MM.1S (cell line): ENCODE measurements at regions not wholly inside any gene's neighbourhood (a gene's known extent, or its start where the extent isn't known, plus 50 kb on each side); places are given as distances from the start of the nearest gene placed in this dataset.
A peak's percentile ranks its signal among the peaks of the same experiment; 100 is the strongest.

ENCODE experiments used
- DNase-seq: peaks from one replicate; pipeline ENCODE4 v3.0.0-alpha.2; 2015
- H2AFZ ChIP-seq: fragments of 300-600 bp; sonication (generic); 2 replicates; pipeline ENCODE4 v1.6.0; 2016; ENCODE audit warnings: antibody characterized with exemption, low read length
- H3F3A ChIP-seq: fragments of 300-600 bp; sonication (generic); 2 replicates; pipeline ENCODE4 v1.6.1; 2016; ENCODE audit warnings: mild to moderate bottlenecking, antibody characterized with exemption, low read length, moderate library complexity, mixed read lengths; ENCODE audit not compliant: insufficient read depth
- H3K27ac ChIP-seq: fragments of 300-600 bp; sonication (generic); 2 replicates; pipeline ENCODE4 v1.5.1; 2016; ENCODE audit warnings: mild to moderate bottlenecking, low read length
- H3K27me3 ChIP-seq: fragments of 300-600 bp; sonication (generic); replicated peaks from 2 replicates; pipeline ENCODE4 v1.6.0; 2016; ENCODE audit warnings: low read length; ENCODE audit not compliant: insufficient read depth
- H3K36me3 ChIP-seq: fragments of 300-600 bp; sonication (generic); replicated peaks from 2 replicates; pipeline ENCODE4 v1.6.1; 2016; ENCODE audit warnings: mild to moderate bottlenecking, low read length, mixed read lengths; ENCODE audit not compliant: insufficient read depth
- H3K4me1 ChIP-seq: fragments of 300-600 bp; sonication (generic); 2 replicates; pipeline ENCODE4 v1.6.1; 2016; ENCODE audit warnings: low read length, mixed read lengths
- H3K4me2 ChIP-seq: fragments of 300-600 bp; sonication (generic); 2 replicates; pipeline ENCODE4 v1.6.0; 2016; ENCODE audit warnings: low read depth, low read length
- H3K4me3 ChIP-seq: fragments of 300-600 bp; sonication (generic); 2 replicates; pipeline ENCODE4 v1.5.1; 2016; ENCODE audit warnings: low read length, mixed read lengths
- H3K79me2 ChIP-seq: fragments of 300-600 bp; sonication (generic); 2 replicates; pipeline ENCODE4 v1.6.1; 2016; ENCODE audit warnings: mixed run types, low read length, mixed read lengths
- H3K9ac ChIP-seq: fragments of 300-600 bp; sonication (generic); 2 replicates; pipeline ENCODE4 v1.6.1; 2016; ENCODE audit warnings: low read length, mixed read lengths
- H3K9me2 ChIP-seq: fragments of 300-600 bp; sonication (generic); replicated peaks from 2 replicates; pipeline ENCODE4 v1.6.1; 2016; ENCODE audit warnings: mild to moderate bottlenecking, low read length, mixed read lengths; ENCODE audit not compliant: insufficient read depth
- H3K9me3 ChIP-seq: fragments of 300-600 bp; sonication (generic); replicated peaks from 2 replicates; pipeline ENCODE4 v1.6.1; 2016; ENCODE audit warnings: mild to moderate bottlenecking, low read length, mixed read lengths; ENCODE audit not compliant: insufficient read depth
- H4K20me1 ChIP-seq: fragments of 300-600 bp; sonication (generic); 2 replicates; pipeline ENCODE4 v1.6.1; 2016; ENCODE audit warnings: mild to moderate bottlenecking, low read length, moderate library complexity, mixed read lengths; ENCODE audit not compliant: insufficient read depth
- CTCF ChIP-seq: fragments of 300-600 bp; sonication (generic); IDR thresholded peaks from 2 replicates; pipeline ENCODE4 v1.5.1; 2016; ENCODE audit warnings: antibody characterized with exemption, low read length, mixed read lengths
- EZH2 ChIP-seq: fragments of 300-600 bp; sonication (generic); optimal IDR thresholded peaks from 2 replicates; pipeline ENCODE3; 2017; ENCODE audit warnings: low read depth, mild to moderate bottlenecking, antibody characterized with exemption, low read length, mixed read lengths
- EZH2phosphoT487 ChIP-seq: fragments of 300-600 bp; sonication (generic); IDR thresholded peaks from 2 replicates; pipeline ENCODE4 v1.6.1; 2018; ENCODE audit warnings: antibody characterized with exemption, low read length

GRCh38 chr4:58935332-58935731 lies 1825.1 kb upstream of the IGFBP7 start:
- no peak for TF ChIP-seq EZH2phosphoT487
- TF ChIP-seq EZH2: no peak
- no peak for TF ChIP-seq CTCF
- no peak for DNase-seq
- H3K27ac ChIP-seq: no peak overlapping the region

DNA sequence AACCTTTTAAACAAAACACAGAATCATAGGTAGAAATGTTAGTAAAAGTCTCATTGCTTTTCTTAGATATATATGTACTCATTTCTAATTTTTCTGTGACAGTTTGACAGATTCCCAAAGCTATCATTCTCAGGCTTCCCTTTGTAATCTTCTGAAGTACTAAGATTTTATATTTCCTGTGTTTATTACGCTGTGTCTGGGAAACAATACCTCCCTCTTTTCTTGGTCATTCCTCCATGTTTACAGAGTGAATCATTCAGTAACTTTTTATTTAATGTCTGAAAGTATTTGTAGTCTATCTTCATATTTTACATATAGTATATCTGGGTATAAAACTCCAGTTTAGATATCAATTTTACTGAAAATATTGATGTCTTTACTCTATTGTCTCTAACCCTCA lies 1826.3 kb upstream of the IGFBP7 start:
- Histone ChIP-seq H3K9me3 (no peaks in the 10 kb centered on the region), H3K9me2 (no peaks in the 10 kb centered on the region), H2AFZ (no peak overlapping the region), H3K4me2 (no peak overlapping the region), H3K79me2 (no peaks in the 10 kb centered on the region), H3K36me3 (no peaks in the 10 kb centered on the region), H3F3A (no peaks in the 10 kb centered on the region), H3K4me1 (no peaks in the 10 kb centered on the region), H3K27ac (no peak overlapping the region), H3K27me3 (no peaks in the 10 kb centered on the region), H3K9ac (no peak overlapping the region), H4K20me1 (no peaks in the 10 kb centered on the region), H3K4me3 (no peak overlapping the region)
- no peak for DNase-seq
- TF ChIP-seq CTCF (no peak), EZH2phosphoT487 (no peak), EZH2 (no peak)

More at GRCh38 chr4:58935332-58935731, 1825.1 kb upstream of the IGFBP7 start:
- H3K4me3 ChIP-seq: no peak overlapping the region
- no peaks in the 10 kb centered on the region for H3F3A ChIP-seq
- H3K9me2 ChIP-seq: no peaks in the 10 kb centered on the region
- no peaks in the 10 kb centered on the region for H3K9me3 ChIP-seq
- no peaks in the 10 kb centered on the region for H3K36me3 ChIP-seq
- H3K4me2 ChIP-seq: no peak overlapping the region
- no peak overlapping the region for H3K9ac ChIP-seq
- no peaks in the 10 kb centered on the region for H3K79me2 ChIP-seq
- H2AFZ ChIP-seq: no peak overlapping the region
- no peaks in the 10 kb centered on the region for H3K27me3 ChIP-seq
- H3K4me1 ChIP-seq: no peaks in the 10 kb centered on the region
- no peaks in the 10 kb centered on the region for H4K20me1 ChIP-seq

DNA sequence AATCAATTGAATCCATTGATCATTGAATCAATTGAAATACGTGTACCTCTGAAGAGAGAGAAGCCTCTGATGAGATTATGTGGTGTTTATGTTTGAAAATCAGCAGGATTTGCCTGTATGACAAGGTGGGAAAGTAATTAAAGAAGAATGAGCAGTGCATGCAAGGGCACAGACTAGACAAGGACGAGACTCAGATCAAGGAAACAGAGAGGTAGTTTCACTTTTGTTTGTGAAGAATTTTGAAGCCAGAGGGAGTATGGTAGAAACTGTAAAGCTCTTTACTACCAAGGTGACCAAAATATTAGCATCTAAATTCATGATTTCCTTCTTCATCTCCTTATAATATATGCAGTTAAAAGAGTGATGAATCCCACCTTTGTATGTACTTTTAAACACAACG lies 1830.0 kb upstream of the IGFBP7 start:
- Histone ChIP-seq H3K4me3 (peak overlapping the region; percentile 44), H3K27ac (no peak overlapping the region), H3K79me2 (no peaks in the 10 kb centered on the region), H3K4me1 (no peaks in the 10 kb centered on the region), H2AFZ (peak overlapping the region; percentile 90), H3F3A (no peaks in the 10 kb centered on the region), H3K9me3 (no peaks in the 10 kb centered on the region), H3K9ac (peak overlapping the region; percentile 21; the same call in 1 of the 2 replicates), H3K9me2 (no peaks in the 10 kb centered on the region), H3K27me3 (no peaks in the 10 kb centered on the region), H4K20me1 (no peaks in the 10 kb centered on the region), H3K4me2 (peak overlapping the region; percentile 55), H3K36me3 (no peaks in the 10 kb centered on the region)
- TF ChIP-seq EZH2phosphoT487 (no peak), CTCF (no peak)
- peak; percentile 66 for DNase-seq

DNA sequence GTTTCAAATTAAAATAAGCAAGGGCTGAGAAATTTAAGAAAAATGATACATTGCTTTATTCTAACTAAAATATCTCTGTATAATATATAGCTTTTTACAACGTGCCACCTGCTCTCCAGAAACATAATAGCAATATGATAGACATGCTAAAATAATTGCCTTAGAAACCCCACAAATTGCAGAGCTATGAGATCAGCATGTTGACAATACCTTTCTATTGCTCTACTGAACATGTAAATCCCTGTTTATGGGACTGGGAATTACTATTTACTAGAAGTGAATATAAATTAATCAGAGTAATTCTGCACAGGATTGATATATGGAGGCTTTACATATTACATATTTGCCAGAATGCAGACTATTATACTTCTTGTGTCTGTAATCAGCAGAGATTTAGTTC lies 1831.1 kb upstream of the IGFBP7 start:
- Histone ChIP-seq H3K36me3 (no peaks in the 10 kb centered on the region), H3K27ac (no peak overlapping the region), H3K9me3 (no peaks in the 10 kb centered on the region), H4K20me1 (no peaks in the 10 kb centered on the region), H3K79me2 (no peaks in the 10 kb centered on the region), H2AFZ (no peak overlapping the region), H3K4me3 (no peak overlapping the region), H3K4me1 (no peaks in the 10 kb centered on the region), H3F3A (no peaks in the 10 kb centered on the region), H3K4me2 (no peak overlapping the region), H3K9ac (no peak overlapping the region), H3K27me3 (no peaks in the 10 kb centered on the region), H3K9me2 (no peaks in the 10 kb centered on the region)
- no peak for DNase-seq
- no peak for TF ChIP-seq EZH2phosphoT487
- TF ChIP-seq EZH2: no peak
- TF ChIP-seq CTCF: no peak
